Thoracic aorta (tissue), 2 donors: ENCODE measurements at regions not wholly inside any gene's neighbourhood (a gene's known extent, or its start where the extent isn't known, plus 50 kb on each side); places are given as distances from the start of the nearest gene placed in this dataset.

Experiments
- ATAC-seq: fragments of 150-250 bp; one replicate; pipeline ENCODE4 v1.8.0; 2017; ENCODE audit warnings: low read depth; ENCODE audit not compliant: insufficient number of reproducible peaks, low FRiP score
- DNase-seq: peaks from one replicate; pipeline ENCODE4 v3.0.0-alpha.2; 2020; ENCODE audit warnings: low spot score
- H3K27ac ChIP-seq, 2 donors: fragments of 200-600 bp; sonication (generic); 1 replicate in 1 of 2; 2 replicates in 1 of 2; pipeline ENCODE4 v1.5.1; 2016; ENCODE audit warnings: mild to moderate bottlenecking in 2 of 2, moderate library complexity in 2 of 2
- H3K27me3 ChIP-seq: fragments of 200-600 bp; sonication (generic); replicated peaks from 2 replicates; pipeline ENCODE4 v1.6.0; 2016; ENCODE audit warnings: mild to moderate bottlenecking; ENCODE audit not compliant: insufficient read depth
- H3K36me3 ChIP-seq: fragments of 200-600 bp; sonication (generic); one replicate; pipeline ENCODE4 v1.5.1; 2016
- H3K4me1 ChIP-seq, 2 donors: fragments of 200-600 bp; sonication (generic); 1 replicate in 1 of 2; 2 replicates in 1 of 2; pipeline versions ENCODE4 v1.5.1 to v1.6.0; 2016; ENCODE audit warnings: low read depth in 2 of 2, mild to moderate bottlenecking in 1 of 2; ENCODE audit not compliant: control insufficient read depth in 1 of 2
- H3K4me3 ChIP-seq: fragments of 200-600 bp; sonication (generic); 2 replicates; pipeline ENCODE4 v1.5.1; 2016; ENCODE audit warnings: mild to moderate bottlenecking
- H3K9me3 ChIP-seq: fragments of 200-600 bp; sonication (generic); 2 replicates; pipeline ENCODE4 v1.5.1; 2016
- TF ChIP-seq, protein P1 (sequence below): fragments of 200-600 bp; sonication (generic); IDR thresholded peaks from one replicate; pipeline ENCODE4 v1.5.1; 2019; ENCODE audit warnings: antibody characterized with exemption

- TF ChIP-seq, protein P1, sequence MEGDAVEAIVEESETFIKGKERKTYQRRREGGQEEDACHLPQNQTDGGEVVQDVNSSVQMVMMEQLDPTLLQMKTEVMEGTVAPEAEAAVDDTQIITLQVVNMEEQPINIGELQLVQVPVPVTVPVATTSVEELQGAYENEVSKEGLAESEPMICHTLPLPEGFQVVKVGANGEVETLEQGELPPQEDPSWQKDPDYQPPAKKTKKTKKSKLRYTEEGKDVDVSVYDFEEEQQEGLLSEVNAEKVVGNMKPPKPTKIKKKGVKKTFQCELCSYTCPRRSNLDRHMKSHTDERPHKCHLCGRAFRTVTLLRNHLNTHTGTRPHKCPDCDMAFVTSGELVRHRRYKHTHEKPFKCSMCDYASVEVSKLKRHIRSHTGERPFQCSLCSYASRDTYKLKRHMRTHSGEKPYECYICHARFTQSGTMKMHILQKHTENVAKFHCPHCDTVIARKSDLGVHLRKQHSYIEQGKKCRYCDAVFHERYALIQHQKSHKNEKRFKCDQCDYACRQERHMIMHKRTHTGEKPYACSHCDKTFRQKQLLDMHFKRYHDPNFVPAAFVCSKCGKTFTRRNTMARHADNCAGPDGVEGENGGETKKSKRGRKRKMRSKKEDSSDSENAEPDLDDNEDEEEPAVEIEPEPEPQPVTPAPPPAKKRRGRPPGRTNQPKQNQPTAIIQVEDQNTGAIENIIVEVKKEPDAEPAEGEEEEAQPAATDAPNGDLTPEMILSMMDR = no peak
- no peak for ATAC-seq
- no peak for DNase-seq
- Histone ChIP-seq H3K4me3 (no peak overlapping the region), H3K36me3 (no peaks in the 10 kb centered on the region), H3K9me3 (no peaks in the 10 kb centered on the region), H3K4me1 (no peaks in the 10 kb centered on the region), H3K27ac (no peak overlapping the region), H3K27me3 (no peaks in the 10 kb centered on the region)
Measured at GRCh38 chr3:177842302-177842701, 645.0 kb upstream of the TBL1XR1 start.

GRCh38 chr3:177842743-177843734 is 645.8 kb upstream of the TBL1XR1 start:
- H3K9me3 ChIP-seq = no peaks in the 10 kb centered on the region
- H3K27ac ChIP-seq = no peak overlapping the region
- no peak for ATAC-seq
- H3K36me3 ChIP-seq = no peaks in the 10 kb centered on the region
- H3K27me3 ChIP-seq = no peaks in the 10 kb centered on the region
- DNase-seq = no peak
- no peaks in the 10 kb centered on the region for H3K4me1 ChIP-seq
- no peak overlapping the region for H3K4me3 ChIP-seq
- TF ChIP-seq, protein P1 = no peak

GRCh38 chr3:177852001-177852807 is 654.9 kb upstream of the TBL1XR1 start:
- Histone ChIP-seq H3K4me3 (no peak overlapping the region), H3K36me3 (no peaks in the 10 kb centered on the region), H3K4me1 (peaks cover 0 to 4% of the 10 kb centered on the region in 2 donors), H3K27me3 (no peaks in the 10 kb centered on the region), H3K9me3 (no peaks in the 10 kb centered on the region), H3K27ac (no peak overlapping the region)
- DNase-seq = no peak
- TF ChIP-seq, protein P1 = no peak
- ATAC-seq = no peak

DNA sequence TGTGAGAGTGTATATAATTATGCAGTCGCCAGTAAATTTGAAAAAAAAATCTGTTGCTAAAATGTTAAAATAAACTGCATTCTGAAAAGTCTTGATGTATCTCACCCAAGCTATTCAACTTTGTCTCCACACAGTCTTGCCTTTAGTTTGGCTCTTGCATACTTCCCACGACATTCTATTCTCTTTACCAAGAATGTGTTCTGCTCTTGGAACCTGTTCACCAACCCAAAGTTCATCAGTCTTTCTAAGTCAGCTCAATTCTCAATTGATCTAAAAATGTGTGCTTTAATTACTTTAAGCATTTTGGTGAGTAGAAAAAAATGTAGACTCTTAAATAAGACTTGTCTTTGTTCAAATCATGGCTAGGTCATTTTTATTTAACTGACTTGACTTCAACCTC is 657.7 kb upstream of the TBL1XR1 start:
- no peaks in the 10 kb centered on the region for H3K4me1 ChIP-seq
- no peaks in the 10 kb centered on the region for H3K9me3 ChIP-seq
- no peaks in the 10 kb centered on the region for H3K27me3 ChIP-seq
- no peaks in the 10 kb centered on the region for H3K36me3 ChIP-seq
- ATAC-seq (no peak), DNase-seq (no peak)
- no peak overlapping the region for H3K4me3 ChIP-seq
- no peak overlapping the region for H3K27ac ChIP-seq
- TF ChIP-seq, protein P1 = no peak

DNA sequence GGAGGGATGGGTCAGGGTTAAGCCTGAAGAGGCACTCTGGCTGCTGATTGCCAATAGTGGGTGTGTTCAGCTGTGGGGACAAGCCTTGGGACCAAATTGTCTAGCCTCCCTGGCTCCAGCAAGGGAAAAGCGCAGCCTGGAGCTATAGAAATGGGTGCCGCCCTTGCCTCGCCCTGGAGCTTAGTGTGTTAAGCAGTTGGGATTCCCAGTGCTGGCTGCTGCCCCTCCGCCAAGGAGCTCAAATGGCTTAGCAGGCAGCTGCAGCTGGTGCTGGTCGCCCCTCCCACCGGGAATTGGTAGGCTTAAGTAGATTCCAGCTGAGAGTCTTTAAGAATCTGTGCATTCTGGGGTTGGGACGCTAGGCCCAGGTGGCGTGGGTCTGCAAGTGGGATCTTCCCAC is 662.9 kb upstream of the TBL1XR1 start:
- ATAC-seq = no peak
- TF ChIP-seq, protein P1 = no peak

More for the DNA sequence above, 662.9 kb upstream of the TBL1XR1 start:
- Histone ChIP-seq H3K27me3 (no peaks in the 10 kb centered on the region), H3K4me3 (no peak overlapping the region), H3K36me3 (no peaks in the 10 kb centered on the region), H3K9me3 (peaks cover 7% of the 10 kb centered on the region), H3K4me1 (no peaks in the 10 kb centered on the region), H3K27ac (no peak overlapping the region)
- no peak for DNase-seq
